Lower leg skin (tissue), 3 donors: ENCODE measurements at regions not wholly inside any gene's neighbourhood (a gene's known extent, or its start where the extent isn't known, plus 50 kb on each side); places are given as distances from the start of the nearest gene placed in this dataset.

Experiments
- POLR2A ChIP-seq, 2 donors: fragments of 450-650 bp; IDR thresholded peaks; one replicate each; pipeline ENCODE4 v1.6.1; 2016 to 2017; ENCODE audit warnings: antibody characterized with exemption in 2 of 2, mild to moderate bottlenecking in 1 of 2, moderate library complexity in 1 of 2
- TF ChIP-seq, protein P1 (sequence below), 3 donors: fragments of 450-650 bp; IDR thresholded peaks; one replicate each; pipeline ENCODE4 v1.5.1; 2016; ENCODE audit warnings: antibody characterized with exemption in 3 of 3, mild to moderate bottlenecking in 3 of 3, moderate library complexity in 2 of 3

DNA sequence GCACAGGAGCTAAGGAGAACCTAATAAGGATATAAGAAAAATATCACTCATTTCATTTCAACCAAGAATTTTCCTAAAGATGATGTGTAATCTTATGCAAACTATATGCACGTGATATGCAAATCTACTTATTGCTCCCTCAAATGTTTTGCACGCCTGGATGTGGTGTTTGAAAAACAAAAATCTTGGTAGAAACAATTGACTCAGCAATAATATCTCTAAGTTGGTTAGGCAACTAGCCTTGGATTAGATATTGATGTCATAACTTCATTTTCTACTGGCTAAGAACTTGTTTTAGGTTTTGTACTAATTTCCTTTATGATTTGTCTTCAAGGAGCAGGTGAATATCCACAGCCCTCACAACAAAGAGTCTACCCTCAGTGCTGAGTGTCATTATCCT lies 164.6 kb downstream of the TM2D1 start:
- no peak for TF ChIP-seq POLR2A (IDR thresholded peaks at IDR 0.05)
- TF ChIP-seq, protein P1, sequence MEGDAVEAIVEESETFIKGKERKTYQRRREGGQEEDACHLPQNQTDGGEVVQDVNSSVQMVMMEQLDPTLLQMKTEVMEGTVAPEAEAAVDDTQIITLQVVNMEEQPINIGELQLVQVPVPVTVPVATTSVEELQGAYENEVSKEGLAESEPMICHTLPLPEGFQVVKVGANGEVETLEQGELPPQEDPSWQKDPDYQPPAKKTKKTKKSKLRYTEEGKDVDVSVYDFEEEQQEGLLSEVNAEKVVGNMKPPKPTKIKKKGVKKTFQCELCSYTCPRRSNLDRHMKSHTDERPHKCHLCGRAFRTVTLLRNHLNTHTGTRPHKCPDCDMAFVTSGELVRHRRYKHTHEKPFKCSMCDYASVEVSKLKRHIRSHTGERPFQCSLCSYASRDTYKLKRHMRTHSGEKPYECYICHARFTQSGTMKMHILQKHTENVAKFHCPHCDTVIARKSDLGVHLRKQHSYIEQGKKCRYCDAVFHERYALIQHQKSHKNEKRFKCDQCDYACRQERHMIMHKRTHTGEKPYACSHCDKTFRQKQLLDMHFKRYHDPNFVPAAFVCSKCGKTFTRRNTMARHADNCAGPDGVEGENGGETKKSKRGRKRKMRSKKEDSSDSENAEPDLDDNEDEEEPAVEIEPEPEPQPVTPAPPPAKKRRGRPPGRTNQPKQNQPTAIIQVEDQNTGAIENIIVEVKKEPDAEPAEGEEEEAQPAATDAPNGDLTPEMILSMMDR (IDR thresholded peaks at IDR 0.05), result no peak
